Parathyroid adenoma (tissue), 2 donors: ENCODE measurements at regions not wholly inside any gene's neighbourhood (a gene's known extent, or its start where the extent isn't known, plus 50 kb on each side); places are given as distances from the start of the nearest gene placed in this dataset.
"Not testable (repeated sequence)": the region's sequence is repeated elsewhere in the genome, so short reads cannot be mapped to it uniquely, and the experiment has no call there.

Source experiments
- H2AFZ ChIP-seq: fragments of 300-600 bp; sonication (generic); one replicate; pipeline ENCODE4 v1.7.0; 2017; ENCODE audit warnings: antibody characterized with exemption, mild to moderate bottlenecking
- H3K27ac ChIP-seq: fragments of 300-600 bp; sonication (generic); one replicate; pipeline ENCODE4 v1.7.0; 2017
- H3K27me3 ChIP-seq: fragments of 300-600 bp; sonication (generic); one replicate; pipeline ENCODE4 v1.7.0; 2017; ENCODE audit warnings: low read length; ENCODE audit not compliant: control insufficient read depth, insufficient read depth
- H3K36me3 ChIP-seq: fragments of 300-600 bp; sonication (generic); one replicate; pipeline ENCODE4 v1.7.0; 2017; ENCODE audit warnings: low read length; ENCODE audit not compliant: control insufficient read depth, insufficient read depth
- H3K4me1 ChIP-seq: fragments of 300-600 bp; sonication (generic); one replicate; pipeline ENCODE4 v1.7.0; 2017; ENCODE audit warnings: control low read depth
- H3K4me2 ChIP-seq: fragments of 300-600 bp; sonication (generic); one replicate; pipeline ENCODE4 v1.7.0; 2017; ENCODE audit warnings: low read length
- H3K4me3 ChIP-seq: fragments of 300-600 bp; sonication (generic); one replicate; pipeline ENCODE4 v1.7.0; 2017; ENCODE audit warnings: low read depth, low read length
- H3K79me2 ChIP-seq: fragments of 300-600 bp; sonication (generic); one replicate; pipeline ENCODE4 v1.7.0; 2017; ENCODE audit warnings: control low read depth
- H3K9ac ChIP-seq: fragments of 300-600 bp; sonication (generic); one replicate; pipeline ENCODE4 v1.7.0; 2017; ENCODE audit warnings: mild to moderate bottlenecking
- H3K9me3 ChIP-seq: fragments of 300-600 bp; sonication (generic); one replicate; pipeline ENCODE4 v1.7.0; 2017; ENCODE audit warnings: low read length; ENCODE audit not compliant: control insufficient read depth
- TF ChIP-seq, protein P1 (sequence below): fragments of 300-600 bp; sonication (generic); IDR thresholded peaks from one replicate; pipeline ENCODE4 v1.7.0; 2017; ENCODE audit warnings: antibody characterized with exemption, mild to moderate bottlenecking
- donor health status: primary hyperparathyroidism.

DNA sequence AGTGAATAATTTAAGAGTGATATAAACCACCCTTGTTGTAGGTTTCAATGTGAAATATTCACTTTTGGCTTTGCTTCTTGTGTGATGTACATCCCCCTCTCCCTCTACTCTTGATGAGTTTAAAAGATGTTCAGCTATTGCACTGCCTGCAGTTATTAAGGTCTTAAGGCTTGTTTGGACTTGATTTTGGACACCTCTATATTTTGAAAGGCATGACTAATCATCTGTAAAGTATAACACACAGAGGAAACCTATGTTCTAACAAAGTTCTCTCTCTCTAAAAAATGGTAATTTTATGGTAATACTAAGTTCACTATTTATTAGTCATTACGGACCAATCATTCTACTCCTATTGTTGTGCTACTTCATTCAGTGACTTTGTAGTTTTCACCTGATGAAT is 1719.9 kb downstream of the GRIK2 start:
- H3K9ac ChIP-seq = no peak overlapping the region
- no peaks in the 10 kb centered on the region for H3K79me2 ChIP-seq
- no peaks in the 10 kb centered on the region for H3K9me3 ChIP-seq
- no peak overlapping the region for H3K4me2 ChIP-seq
- no peak overlapping the region for H3K4me3 ChIP-seq
- no peaks in the 10 kb centered on the region for H3K27me3 ChIP-seq
- no peak overlapping the region for H3K27ac ChIP-seq
- H3K36me3 ChIP-seq = no peaks in the 10 kb centered on the region
- H3K4me1 ChIP-seq = no peaks in the 10 kb centered on the region
- no peak overlapping the region for H2AFZ ChIP-seq
- TF ChIP-seq, protein P1, sequence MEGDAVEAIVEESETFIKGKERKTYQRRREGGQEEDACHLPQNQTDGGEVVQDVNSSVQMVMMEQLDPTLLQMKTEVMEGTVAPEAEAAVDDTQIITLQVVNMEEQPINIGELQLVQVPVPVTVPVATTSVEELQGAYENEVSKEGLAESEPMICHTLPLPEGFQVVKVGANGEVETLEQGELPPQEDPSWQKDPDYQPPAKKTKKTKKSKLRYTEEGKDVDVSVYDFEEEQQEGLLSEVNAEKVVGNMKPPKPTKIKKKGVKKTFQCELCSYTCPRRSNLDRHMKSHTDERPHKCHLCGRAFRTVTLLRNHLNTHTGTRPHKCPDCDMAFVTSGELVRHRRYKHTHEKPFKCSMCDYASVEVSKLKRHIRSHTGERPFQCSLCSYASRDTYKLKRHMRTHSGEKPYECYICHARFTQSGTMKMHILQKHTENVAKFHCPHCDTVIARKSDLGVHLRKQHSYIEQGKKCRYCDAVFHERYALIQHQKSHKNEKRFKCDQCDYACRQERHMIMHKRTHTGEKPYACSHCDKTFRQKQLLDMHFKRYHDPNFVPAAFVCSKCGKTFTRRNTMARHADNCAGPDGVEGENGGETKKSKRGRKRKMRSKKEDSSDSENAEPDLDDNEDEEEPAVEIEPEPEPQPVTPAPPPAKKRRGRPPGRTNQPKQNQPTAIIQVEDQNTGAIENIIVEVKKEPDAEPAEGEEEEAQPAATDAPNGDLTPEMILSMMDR = no peak

- Histone ChIP-seq H2AFZ (no peak overlapping the region), H3K36me3 (no peaks in the 10 kb centered on the region), H3K27me3 (no peaks in the 10 kb centered on the region), H3K9me3 (no peaks in the 10 kb centered on the region), H3K27ac (no peak overlapping the region), H3K4me1 (no peaks in the 10 kb centered on the region), H3K9ac (no peak overlapping the region), H3K4me2 (no peak overlapping the region), H3K4me3 (no peak overlapping the region), H3K79me2 (no peaks in the 10 kb centered on the region)
- TF ChIP-seq, protein P1 = no peak
Observed at GRCh38 chr6:103107985-103108384, 1714.5 kb downstream of the GRIK2 start.

DNA sequence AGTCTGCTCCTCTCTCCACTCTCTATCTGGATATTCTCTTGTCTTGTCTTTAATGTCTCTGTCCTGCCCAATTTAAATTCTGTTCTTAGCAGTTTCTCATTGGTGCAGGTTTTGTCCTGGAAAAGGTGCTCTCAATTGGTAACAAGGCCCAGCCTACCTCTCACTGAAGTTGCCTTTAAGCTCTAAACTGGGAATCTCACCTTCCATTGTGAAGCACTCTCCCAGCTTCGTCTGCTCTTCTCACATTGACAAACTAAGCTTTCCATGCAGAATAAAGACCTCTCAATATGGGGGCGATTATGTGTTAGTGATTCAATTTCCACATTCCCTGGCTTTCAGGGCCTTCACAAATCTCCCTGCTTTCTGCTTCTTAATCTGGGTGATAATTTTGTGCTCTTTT is 1712.2 kb downstream of the GRIK2 start:
- no peak overlapping the region for H3K9ac ChIP-seq
- H3K79me2 ChIP-seq = no peaks in the 10 kb centered on the region
- no peaks in the 10 kb centered on the region for H3K9me3 ChIP-seq
- H3K4me3 ChIP-seq = no peak overlapping the region
- H3K4me2 ChIP-seq = no peak overlapping the region
- no peak overlapping the region for H3K27ac ChIP-seq
- no peak overlapping the region for H2AFZ ChIP-seq
- TF ChIP-seq, protein P1 = no peak
- H3K27me3 ChIP-seq = no peaks in the 10 kb centered on the region
- H3K4me1 ChIP-seq = no peaks in the 10 kb centered on the region
- H3K36me3 ChIP-seq = no peaks in the 10 kb centered on the region

GRCh38 chr6:103101267-103101666 is 1707.8 kb downstream of the GRIK2 start:
- Histone ChIP-seq H3K4me2 (no peak overlapping the region), H3K4me3 (no peak overlapping the region), H3K36me3 (no peaks in the 10 kb centered on the region), H3K27ac (no peak overlapping the region), H3K27me3 (no peaks in the 10 kb centered on the region), H3K79me2 (no peaks in the 10 kb centered on the region), H3K9ac (no peak overlapping the region), H3K4me1 (no peaks in the 10 kb centered on the region), H3K9me3 (no peaks in the 10 kb centered on the region), H2AFZ (no peak overlapping the region)
- TF ChIP-seq, protein P1 = no peak

GRCh38 chr6:103092414-103092813 is 1698.9 kb downstream of the GRIK2 start:
- not testable (repeated sequence) for H3K36me3 ChIP-seq, H3K9me3 ChIP-seq, H3K27ac ChIP-seq, H2AFZ ChIP-seq, H3K4me1 ChIP-seq, H3K27me3 ChIP-seq, H3K4me2 ChIP-seq, H3K79me2 ChIP-seq, H3K9ac ChIP-seq, H3K4me3 ChIP-seq
